A549 (cell line): ENCODE measurements at regions not wholly inside any gene's neighbourhood (a gene's known extent, or its start where the extent isn't known, plus 50 kb on each side); places are given as distances from the start of the nearest gene placed in this dataset.

Experiments
- ATAC-seq, 2 experiments: fragments of 200-7000 bp in 1 of 2; fragments of >200 bp in 1 of 2; cut with Nextera tagmentation in 1 of 2; cut with Tn5 transposase in 1 of 2; 3 replicates each; pipeline versions ENCODE4 v1.8.0 to v1.9.1; 2018 to 2020; ENCODE audit warnings: mild to moderate bottlenecking in 1 of 2, moderate library complexity in 1 of 2
- CTCF ChIA-PET: fragments of 300-600 bp; sonication (Branson Sonifier 250); formaldehyde crosslinking; extraction: SDS; loops from one replicate; lab custom pipeline; 2021; ENCODE audit warnings: antibody characterized with exemption, inconsistent platforms; lab: Yijun Ruan, JAX
- POLR2A ChIA-PET: fragments of 350-600 bp; formaldehyde crosslinking; extraction: SDS; loops from one replicate; lab custom pipeline; 2021; ENCODE audit warnings: antibody characterized with exemption, inconsistent platforms; lab: Yijun Ruan, JAX
- DNase-seq, 2 experiments: peaks; one replicate each; pipeline versions ENCODE4 v3.0.0 to v3.0.0-alpha.2; 2011 to 2016; ENCODE audit warnings: low read depth in 1 of 2, low spot score in 1 of 2
- FAIRE-seq: peaks from 2 replicates; lab custom pipeline; 2011; peaks lifted over from hg19 to GRCh38; lab: Jason Lieb, UNC
- H3K27ac ChIP-seq, 2 experiments: fragments of >200 bp; sonication (Bioruptor Twin); formaldehyde crosslinking; 3 replicates each; pipeline ENCODE4 v1.5.1; 2016 to 2017
- H3K4me1 ChIP-seq: fragments of >200 bp; sonication (Bioruptor Twin); formaldehyde crosslinking; 3 replicates; pipeline ENCODE4 v1.6.1; 2016
- H3K4me2 ChIP-seq: fragments of >200 bp; sonication (Bioruptor Twin); formaldehyde crosslinking; 3 replicates; pipeline ENCODE4 v1.6.1; 2016
- H3K4me3 ChIP-seq: fragments of >200 bp; sonication (Bioruptor Twin); formaldehyde crosslinking; 3 replicates; pipeline ENCODE4 v1.5.1; 2016
- H3K9me3 ChIP-seq: fragments of >200 bp; sonication (Bioruptor Twin); formaldehyde crosslinking; 3 replicates; pipeline ENCODE4 v1.6.1; 2016
- ATOH8 ChIP-seq: fragments of 250-450 bp; sonication (Bioruptor Pico); IDR thresholded peaks from 2 replicates; pipeline ENCODE4 v1.5.0; 2020; ENCODE audit warnings: low read depth, mild to moderate bottlenecking, moderate library complexity
- BHLHE40 ChIP-seq: IDR thresholded peaks from 2 replicates; pipeline ENCODE4 v1.6.1; 2012; ENCODE audit warnings: low read depth, low read length, inconsistent platforms
- CBX2 ChIP-seq: fragments of 200-600 bp; sonication (generic); IDR thresholded peaks from 2 replicates; pipeline ENCODE4 v1.6.1; 2016; ENCODE audit warnings: low read depth, mild to moderate bottlenecking, borderline replicate concordance
- CBX8 ChIP-seq: fragments of 200-600 bp; sonication (generic); IDR thresholded peaks from 2 replicates; pipeline ENCODE4 v1.6.1; 2016
- EHMT2 ChIP-seq: fragments of 200-600 bp; sonication (generic); IDR thresholded peaks from 2 replicates; pipeline ENCODE4 v1.6.1; 2016; ENCODE audit warnings: antibody characterized with exemption, low read depth, mild to moderate bottlenecking, moderate library complexity
- ELK1 ChIP-seq: fragments of 150-350 bp; IDR thresholded peaks from 2 replicates; pipeline ENCODE4 v1.6.1; 2014; ENCODE audit warnings: low read depth, mild to moderate bottlenecking, low read length
- FOSL2 ChIP-seq, 2 experiments: fragments of 450-650 bp in 1 of 2; fragments of >200 bp in 1 of 2; sonication (Bioruptor Twin) in 1 of 2; formaldehyde crosslinking; IDR thresholded peaks; 2 replicates each; pipeline versions ENCODE4 v1.5.0 to v1.6.1; 2016 to 2020; ENCODE audit warnings: mild to moderate bottlenecking in 1 of 2, moderate library complexity in 1 of 2
- FOXS1 ChIP-seq: fragments of 250-450 bp; sonication (Bioruptor Pico); IDR thresholded peaks from 2 replicates; pipeline ENCODE4 v1.5.0; 2020; ENCODE audit warnings: mild to moderate bottlenecking, moderate library complexity
- GATA3 ChIP-seq: IDR thresholded peaks from 2 replicates; pipeline ENCODE4 v1.6.1; 2012; ENCODE audit warnings: borderline replicate concordance
- HES2 ChIP-seq: fragments of >200 bp; sonication (Bioruptor Twin); formaldehyde crosslinking; IDR thresholded peaks from 2 replicates; pipeline ENCODE4 v1.6.1; 2016
- HEYL ChIP-seq: fragments of 250-450 bp; sonication (Bioruptor Pico); IDR thresholded peaks from 2 replicates; pipeline ENCODE4 v1.8.0; 2021; ENCODE audit warnings: mild to moderate bottlenecking, moderate library complexity
- HOXA7 ChIP-seq: fragments of 250-450 bp; sonication (Bioruptor Pico); IDR thresholded peaks from 2 replicates; pipeline ENCODE4 v1.5.0; 2020; ENCODE audit warnings: mild to moderate bottlenecking, moderate library complexity
- JUNB ChIP-seq: fragments of >200 bp; sonication (Bioruptor Twin); formaldehyde crosslinking; IDR thresholded peaks from 2 replicates; pipeline ENCODE4 v1.6.1; 2016
- MAFK ChIP-seq: fragments of 450-650 bp; IDR thresholded peaks from 2 replicates; pipeline ENCODE4 v1.6.1; 2014; ENCODE audit not compliant: partially characterized antibody
- MAZ ChIP-seq: fragments of 150-350 bp; IDR thresholded peaks from 2 replicates; pipeline ENCODE4 v1.6.1; 2014; ENCODE audit warnings: antibody characterized with exemption, low read depth, low read length, borderline replicate concordance
- MYC ChIP-seq: IDR thresholded peaks from 2 replicates; pipeline ENCODE4 v1.6.1; 2012; ENCODE audit warnings: mild to moderate bottlenecking, inconsistent platforms, low read length, improper control_type of control experiment, borderline replicate concordance
- NPAS2 ChIP-seq: fragments of 250-450 bp; sonication (Bioruptor Pico); IDR thresholded peaks from 2 replicates; pipeline ENCODE4 v1.8.0; 2022; ENCODE audit warnings: mild to moderate bottlenecking, moderate library complexity, borderline replicate concordance
- PHF8 ChIP-seq: fragments of 200-600 bp; sonication (generic); IDR thresholded peaks from 2 replicates; pipeline ENCODE4 v1.6.1; 2016; ENCODE audit warnings: low read depth, mild to moderate bottlenecking, antibody characterized with exemption, moderate library complexity, borderline replicate concordance
- POLR2AphosphoS2 ChIP-seq: conservative IDR thresholded peaks from 2 replicates; pipeline ENCODE4 v1.6.1; 2012; ENCODE audit warnings: low read length, improper control_type of control experiment, inconsistent platforms
- RAD21 ChIP-seq, 2 experiments: fragments of >200 bp in 1 of 2; sonication (Bioruptor Twin) in 1 of 2; formaldehyde crosslinking in 1 of 2; IDR thresholded peaks in 1 of 2; conservative IDR thresholded peaks in 1 of 2; 2 replicates in 1 of 2; 3 replicates in 1 of 2; pipeline ENCODE4 v1.6.1; 2012 to 2018; ENCODE audit warnings: inconsistent platforms in 1 of 2
- RARB ChIP-seq: fragments of 250-450 bp; sonication (Bioruptor Pico); IDR thresholded peaks from 2 replicates; pipeline ENCODE4 v1.8.0; 2021; ENCODE audit warnings: mild to moderate bottlenecking, moderate library complexity
- RCOR1 ChIP-seq: fragments of 150-350 bp; IDR thresholded peaks from 2 replicates; pipeline ENCODE4 v1.6.1; 2014; ENCODE audit warnings: antibody characterized with exemption, low read length, low read depth
- RNF2 ChIP-seq: fragments of 200-600 bp; sonication (generic); IDR thresholded peaks from 2 replicates; pipeline ENCODE4 v1.6.1; 2016; ENCODE audit warnings: low read depth, mild to moderate bottlenecking, antibody characterized with exemption, moderate library complexity, borderline replicate concordance
- TFCP2L1 ChIP-seq: fragments of 250-450 bp; sonication (Bioruptor Pico); IDR thresholded peaks from 2 replicates; pipeline ENCODE4 v1.5.0; 2021; ENCODE audit warnings: mild to moderate bottlenecking
- TP53 ChIP-seq: fragments of 250-450 bp; sonication (Bioruptor Pico); IDR thresholded peaks from 2 replicates; pipeline ENCODE4 v1.5.0; 2021; ENCODE audit warnings: mild to moderate bottlenecking, moderate library complexity
- ZC3H11A ChIP-seq: fragments of 450-650 bp; IDR thresholded peaks from 2 replicates; pipeline ENCODE4 v1.6.1; 2014; ENCODE audit warnings: antibody characterized with exemption, mild to moderate bottlenecking
- ZFP36 ChIP-seq: fragments of 450-650 bp; IDR thresholded peaks from 2 replicates; pipeline ENCODE4 v1.6.1; 2014; ENCODE audit warnings: borderline replicate concordance; ENCODE audit not compliant: partially characterized antibody
- ZNF302 ChIP-seq: fragments of 250-450 bp; sonication (Bioruptor Pico); IDR thresholded peaks from 2 replicates; pipeline ENCODE4 v1.9.0; 2021; ENCODE audit warnings: inconsistent platforms, mild to moderate bottlenecking, moderate library complexity
- ZSCAN20 ChIP-seq: fragments of 250-450 bp; sonication (Bioruptor Pico); IDR thresholded peaks from 2 replicates; pipeline ENCODE4 v1.8.0; 2022; ENCODE audit warnings: mild to moderate bottlenecking, moderate library complexity
- WGBS: methylation state at CpG from one replicate; pipeline ENCODE4 v1.1.6; 2017; ENCODE audit errors: missing lambda C conversion rate; 5-methylcytosine and 5-hydroxymethylcytosine counted together
- TF ChIP-seq, protein P1 (sequence below): fragments of 250-450 bp; sonication (Bioruptor Pico); IDR thresholded peaks from 2 replicates; pipeline ENCODE4 v1.5.0; 2021; ENCODE audit warnings: mild to moderate bottlenecking, moderate library complexity, borderline replicate concordance
- TF ChIP-seq, protein P2 (sequence below): IDR thresholded peaks from 2 replicates; pipeline ENCODE4 v1.6.1; 2012
- TF ChIP-seq, protein P3 (sequence below): IDR thresholded peaks from 2 replicates; pipeline ENCODE4 v1.6.1; 2012

DNA sequence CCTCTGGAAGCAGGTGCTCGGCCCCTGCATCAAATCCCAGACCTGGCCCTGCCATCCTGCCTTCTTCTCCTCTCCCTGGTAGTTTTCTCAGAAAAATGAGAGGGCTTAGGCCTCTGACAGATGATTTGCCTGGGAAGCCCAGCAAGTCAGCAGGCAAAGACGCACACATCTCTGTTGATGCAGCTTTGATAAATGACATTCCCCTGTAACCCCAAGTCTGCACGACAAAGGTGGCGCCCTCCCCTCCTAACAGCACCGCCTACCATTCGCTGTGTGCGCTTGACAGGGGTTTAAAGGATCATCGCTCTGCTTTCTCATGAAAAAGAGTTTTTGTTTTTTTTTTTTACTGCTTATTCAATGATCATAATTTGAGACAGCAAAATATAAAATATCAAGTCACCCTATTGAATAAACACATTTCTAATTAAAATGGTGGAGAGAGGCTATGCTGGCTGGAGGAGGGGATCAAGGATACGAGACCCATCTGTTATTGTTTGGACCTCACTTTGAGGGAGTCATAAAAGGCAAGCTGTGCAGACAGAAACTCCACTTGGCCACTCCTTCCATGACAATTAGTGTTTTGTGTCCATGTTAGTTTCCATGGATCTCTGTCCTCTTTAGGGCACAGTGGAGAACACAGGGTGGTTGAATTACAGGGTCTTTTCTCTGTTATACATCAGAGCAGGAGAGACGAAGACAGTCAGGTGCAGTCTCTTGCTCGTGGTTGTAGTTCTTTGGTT is 126.1 kb downstream of the FGF9 start (continued):
- TF ChIP-seq CBX8 = no peak
- TF ChIP-seq FOXS1 = no peak
- no peak for TF ChIP-seq ELK1
- TF ChIP-seq, all 56 proteins: peak for 0

- H3K27ac ChIP-seq = no peak overlapping the region
- no peak for TF ChIP-seq MAZ
- no peak for TF ChIP-seq NPAS2 (CRISPR knock-in tag)
- TF ChIP-seq ZC3H11A = no peak
- no peak for TF ChIP-seq TP53
- no peak for TF ChIP-seq FOXS1
- no peak for TF ChIP-seq PHF8
- TF ChIP-seq, protein P1, sequence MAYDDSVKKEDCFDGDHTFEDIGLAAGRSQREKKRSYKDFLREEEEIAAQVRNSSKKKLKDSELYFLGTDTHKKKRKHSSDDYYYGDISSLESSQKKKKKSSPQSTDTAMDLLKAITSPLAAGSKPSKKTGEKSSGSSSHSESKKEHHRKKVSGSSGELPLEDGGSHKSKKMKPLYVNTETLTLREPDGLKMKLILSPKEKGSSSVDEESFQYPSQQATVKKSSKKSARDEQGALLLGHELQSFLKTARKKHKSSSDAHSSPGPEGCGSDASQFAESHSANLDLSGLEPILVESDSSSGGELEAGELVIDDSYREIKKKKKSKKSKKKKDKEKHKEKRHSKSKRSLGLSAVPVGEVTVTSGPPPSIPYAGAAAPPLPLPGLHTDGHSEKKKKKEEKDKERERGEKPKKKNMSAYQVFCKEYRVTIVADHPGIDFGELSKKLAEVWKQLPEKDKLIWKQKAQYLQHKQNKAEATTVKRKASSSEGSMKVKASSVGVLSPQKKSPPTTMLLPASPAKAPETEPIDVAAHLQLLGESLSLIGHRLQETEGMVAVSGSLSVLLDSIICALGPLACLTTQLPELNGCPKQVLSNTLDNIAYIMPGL (CRISPR knock-in tag) = no peak
- no peak for TF ChIP-seq CBX2
- TF ChIP-seq, protein P2, sequence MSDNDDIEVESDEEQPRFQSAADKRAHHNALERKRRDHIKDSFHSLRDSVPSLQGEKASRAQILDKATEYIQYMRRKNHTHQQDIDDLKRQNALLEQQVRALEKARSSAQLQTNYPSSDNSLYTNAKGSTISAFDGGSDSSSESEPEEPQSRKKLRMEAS = no peak
- TF ChIP-seq HES2 = no peak
- TF ChIP-seq RCOR1 = no peak
- TF ChIP-seq RNF2 = no peak
- TF ChIP-seq ATOH8 (CRISPR knock-in tag) = no peak
- H3K4me3 ChIP-seq = no peak overlapping the region
- H3K4me2 ChIP-seq = no peak overlapping the region
- H3K9me3 ChIP-seq = no peaks in the 10 kb centered on the region
- 0% methylated on average over 3 of the region's 4 CpGs for WGBS
- FAIRE-seq = no peak
- ChIA-PET POLR2A (no interaction called here), CTCF (no interaction called here)
- ATAC-seq = no peak
- H3K4me1 ChIP-seq = no peaks in the 10 kb centered on the region
- no peak for DNase-seq
Measured at GRCh38 chr13:21797736-21798135, 126.9 kb downstream of the FGF9 start.

DNA sequence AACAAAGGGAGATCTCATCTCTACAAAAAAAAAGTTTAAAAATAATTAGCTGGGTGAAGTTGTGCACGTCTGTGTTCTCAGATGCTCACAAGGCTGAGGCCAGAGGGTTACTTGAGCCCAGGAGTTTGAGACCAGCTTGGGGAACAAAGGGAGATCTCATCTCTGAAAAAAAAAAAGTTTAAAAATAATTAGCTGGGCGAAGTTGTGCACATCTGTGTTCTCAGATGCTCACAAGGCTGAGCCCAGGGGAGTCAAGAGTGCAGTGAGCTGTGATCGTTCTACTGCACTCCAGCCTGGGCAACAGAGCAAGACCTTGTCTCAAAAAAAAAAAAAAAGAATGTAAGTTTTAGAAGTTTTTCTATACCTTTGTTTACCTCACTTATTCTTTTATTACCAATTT is 127.3 kb downstream of the FGF9 start:
- POLR2A ChIA-PET = no interaction called here
- H3K4me1 ChIP-seq = no peaks in the 10 kb centered on the region
- H3K9me3 ChIP-seq = no peaks in the 10 kb centered on the region
- H3K4me2 ChIP-seq = no peak overlapping the region
- no peak for DNase-seq
- H3K4me3 ChIP-seq = no peak overlapping the region
- TF ChIP-seq ZFP36 (no peak), GATA3 (no peak), ZNF302 (no peak), MYC (no peak), ZSCAN20 (CRISPR knock-in tag) (no peak), BHLHE40 (no peak), MAFK (no peak), JUNB (no peak), TFCP2L1 (no peak), RAD21 (conservative IDR thresholded peaks at IDR 0.05 in 1 of 2, IDR thresholded peaks at IDR 0.05 in 1 of 2) (no peak), POLR2AphosphoS2 (no peak), HEYL (CRISPR knock-in tag) (no peak), FOSL2 (IDR thresholded peaks at IDR 0.05) (no peak), FOSL2 (CRISPR knock-in tag; IDR thresholded peaks at IDR 0.05) (no peak), RARB (CRISPR knock-in tag) (no peak), EHMT2 (no peak), HOXA7 (CRISPR knock-in tag) (no peak)
- TF ChIP-seq, protein P2 = no peak
- TF ChIP-seq, protein P3, sequence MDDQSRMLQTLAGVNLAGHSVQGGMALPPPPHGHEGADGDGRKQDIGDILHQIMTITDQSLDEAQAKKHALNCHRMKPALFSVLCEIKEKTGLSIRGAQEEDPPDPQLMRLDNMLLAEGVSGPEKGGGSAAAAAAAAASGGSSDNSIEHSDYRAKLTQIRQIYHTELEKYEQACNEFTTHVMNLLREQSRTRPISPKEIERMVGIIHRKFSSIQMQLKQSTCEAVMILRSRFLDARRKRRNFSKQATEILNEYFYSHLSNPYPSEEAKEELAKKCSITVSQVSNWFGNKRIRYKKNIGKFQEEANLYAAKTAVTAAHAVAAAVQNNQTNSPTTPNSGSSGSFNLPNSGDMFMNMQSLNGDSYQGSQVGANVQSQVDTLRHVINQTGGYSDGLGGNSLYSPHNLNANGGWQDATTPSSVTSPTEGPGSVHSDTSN = no peak
- TF ChIP-seq, all 56 proteins: peak for 0
- H3K27ac ChIP-seq = no peak overlapping the region
- WGBS = 8% methylated on average over 3 of the region's 3 CpGs
- FAIRE-seq = no peak
- CTCF ChIA-PET = no interaction called here
- no peak for ATAC-seq
